Ovary (tissue), 7 donors: ENCODE measurements at regions not wholly inside any gene's neighbourhood (a gene's known extent, or its start where the extent isn't known, plus 50 kb on each side); places are given as distances from the start of the nearest gene placed in this dataset.

Experiments used
- DNase-seq, 5 donors: peaks; one replicate each; pipeline ENCODE4 v3.0.0-alpha.2; 2019 to 2020
- H3K27ac ChIP-seq, 2 donors: fragments of 200-600 bp; one replicate each; pipeline versions ENCODE4 v1.5.1 to v1.8.0; 2019 to 2022
- H3K27me3 ChIP-seq: fragments of 200-600 bp; one replicate; pipeline ENCODE4 v1.8.0; 2022
- H3K36me3 ChIP-seq: fragments of 200-600 bp; sonication (generic); one replicate; pipeline ENCODE4 v1.5.1; 2019
- H3K4me1 ChIP-seq: one replicate; pipeline ENCODE4 v1.8.1; 2013; ENCODE audit warnings: mild to moderate bottlenecking, moderate library complexity; ENCODE audit not compliant: insufficient read depth
- H3K4me3 ChIP-seq: fragments of 200-600 bp; sonication (generic); one replicate; pipeline ENCODE4 v1.5.1; 2017
- H3K9me3 ChIP-seq, 2 donors: fragments of 200-600 bp in 1 of 2; sonication (generic) in 1 of 2; one replicate each; pipeline versions ENCODE4 v1.5.1 to v1.8.1; 2013 to 2019; ENCODE audit warnings: mild to moderate bottlenecking in 1 of 2, moderate library complexity in 1 of 2
- CTCF ChIP-seq, 3 donors: fragments of 450-650 bp in 2 of 3; fragments of 200-600 bp in 1 of 3; IDR thresholded peaks; one replicate each; pipeline versions ENCODE4 v1.5.1 to v1.8.0; 2016 to 2022; ENCODE audit warnings: antibody characterized with exemption in 3 of 3, mild to moderate bottlenecking in 1 of 3
- EP300 ChIP-seq: sonication (generic); formaldehyde crosslinking; IDR thresholded peaks from one replicate; pipeline ENCODE4 v1.6.1; 2017; ENCODE audit warnings: antibody characterized with exemption
- POLR2A ChIP-seq: fragments of 450-650 bp; IDR thresholded peaks from one replicate; pipeline ENCODE4 v1.6.1; 2017; ENCODE audit warnings: antibody characterized with exemption, mild to moderate bottlenecking, moderate library complexity
- WGBS, 3 donors: extraction: QIAGEN DNeasy Blood & Tissue Kit in 1 of 3; methylation state at CpG; one replicate each; pipeline versions ENCODE4 v1.1.5 to v1.1.7; 2013 to 2017; 5-methylcytosine and 5-hydroxymethylcytosine counted together
- intact Hi-C, 4 donors: fragments of 100-400 bp; cut with DNase I; formaldehyde crosslinking; loops; one replicate each; pipeline versions ENCODE4 v1.11.0 to v1.15.1; 2022 to 2023
- donor health status: DM: no; HTN: no; CAD: no; lungs with moderate emphysema.
- donor health status: DM: no; HTN: no; CAD: no.
- donor health status: Bipolar disorder and iron deficiency.
- donor health status: DM: no; HTN: no; CAD: no.
- donor health status: DM: yes; HTN: yes; CAD: no.

GRCh38 chr6:22681761-22682160 lies 112.4 kb downstream of the HDGFL1 start:
- Histone ChIP-seq H3K27me3 (no peaks in the 10 kb centered on the region), H3K4me3 (no peak overlapping the region), H3K4me1 (no peaks in the 10 kb centered on the region), H3K27ac (no peak overlapping the region), H3K9me3 (no peaks in the 10 kb centered on the region), H3K36me3 (no peaks in the 10 kb centered on the region)
- DNase-seq = no peak
- WGBS, 3 donors = 85 to 89% (median 87%) methylated on average over 3 of the region's 3 CpGs
- TF ChIP-seq CTCF (IDR thresholded peaks at IDR 0.05) (no peak), POLR2A (no peak), EP300 (no peak)
- intact Hi-C loops = no loop called here

DNA sequence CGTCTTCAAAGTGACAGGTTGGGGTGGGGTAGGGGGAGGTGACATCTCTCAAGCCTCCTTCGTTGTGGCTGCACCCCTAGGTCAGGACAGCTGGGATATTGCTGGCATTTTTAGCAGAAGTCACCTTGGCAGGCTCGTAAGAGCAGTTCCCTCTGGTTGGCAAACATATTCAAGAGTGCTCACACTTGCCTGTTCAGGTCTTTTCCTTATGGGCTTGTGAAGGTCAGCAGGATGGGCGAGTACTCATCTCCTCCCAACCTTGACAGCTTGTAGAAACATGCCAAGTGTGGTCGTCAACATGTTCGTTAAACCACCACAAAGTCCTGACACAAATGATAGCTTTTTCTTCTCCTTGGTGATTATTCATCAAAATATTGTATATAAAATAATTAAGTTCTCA lies 113.6 kb downstream of the HDGFL1 start:
- WGBS, 3 donors = 65 to 72% (median 71%) methylated on average over 6 of the region's 6 CpGs
- H3K27me3 ChIP-seq = no peaks in the 10 kb centered on the region
- H3K36me3 ChIP-seq = no peaks in the 10 kb centered on the region
- TF ChIP-seq EP300 = no peak
- no peak for TF ChIP-seq POLR2A
- no peak for TF ChIP-seq CTCF (IDR thresholded peaks at IDR 0.05)
- no peaks in the 10 kb centered on the region for H3K4me1 ChIP-seq
- no peak overlapping the region for H3K4me3 ChIP-seq
- H3K27ac ChIP-seq = no peak overlapping the region
- DNase-seq = no peak
- no peaks in the 10 kb centered on the region for H3K9me3 ChIP-seq
- intact Hi-C loops = no loop called here

DNA sequence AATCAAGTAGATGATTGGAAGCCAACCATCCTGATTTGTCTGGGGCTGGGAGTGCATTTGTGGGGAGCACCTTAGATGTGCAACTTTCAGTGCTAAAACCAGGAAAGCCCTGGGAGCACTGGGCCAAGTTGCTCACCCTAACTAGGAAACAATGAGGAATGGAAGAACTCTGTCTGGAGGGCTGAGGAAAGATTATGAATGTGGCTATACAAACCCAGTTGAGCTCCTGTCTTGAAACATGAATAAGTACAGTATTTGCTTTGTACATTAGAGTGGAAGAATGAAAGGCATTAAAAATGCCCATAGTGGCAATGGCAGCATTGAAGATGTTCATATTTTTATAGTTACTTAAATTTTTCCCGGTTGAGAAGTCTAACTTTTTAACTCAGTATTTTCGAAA lies 121.1 kb downstream of the HDGFL1 start:
- DNase-seq = no peak
- Histone ChIP-seq H3K27me3 (no peaks in the 10 kb centered on the region), H3K27ac (no peak overlapping the region), H3K36me3 (no peaks in the 10 kb centered on the region), H3K9me3 (no peaks in the 10 kb centered on the region), H3K4me3 (no peak overlapping the region), H3K4me1 (no peaks in the 10 kb centered on the region)
- intact Hi-C loops = no loop called here
- TF ChIP-seq EP300 = no peak
- TF ChIP-seq CTCF (IDR thresholded peaks at IDR 0.05) = no peak
- no peak for TF ChIP-seq POLR2A
- 91 to 95% (median 93%) methylated on average over 2 of the region's 2 CpGs for WGBS, 3 donors

GRCh38 chr6:22694092-22694724 lies 124.8 kb downstream of the HDGFL1 start:
- intact Hi-C loops = no loop called here
- WGBS, 3 donors = 91 to 96% (median 93%) methylated on average over 1 of the region's 1 CpG
- H3K4me1 ChIP-seq = peaks cover 2% of the 10 kb centered on the region
- no peak for DNase-seq
- H3K4me3 ChIP-seq = no peak overlapping the region
- H3K36me3 ChIP-seq = no peaks in the 10 kb centered on the region
- H3K27me3 ChIP-seq = no peaks in the 10 kb centered on the region
- H3K27ac ChIP-seq = no peak overlapping the region
- TF ChIP-seq CTCF (IDR thresholded peaks at IDR 0.05) (no peak), POLR2A (no peak), EP300 (no peak)
- H3K9me3 ChIP-seq = no peaks in the 10 kb centered on the region
